ENCODE measurements at regions not wholly inside any gene's neighbourhood (a gene's known extent, or its start where the extent isn't known, plus 50 kb on each side); places are given as distances from the start of the nearest gene placed in this dataset.

GRCh38 chr13:67630640-67631039 lies 400.5 kb upstream of the PCDH9 start:
- TF ChIP-seq CTCF (conservative IDR thresholded peaks at IDR 0.05 in 1 of 2, IDR thresholded peaks at IDR 0.05 in 1 of 2; ENCODE audit: low read depth in 1 of 2, low read length in 2 of 2) (no peak), EZH2 (IDR thresholded peaks at IDR 0.05; ENCODE audit: low read length, missing control alignments) (no peak)

All from fibroblast of lung (primary cell).